Endodermal cell (in vitro differentiated cells): ENCODE measurements at regions not wholly inside any gene's neighbourhood (a gene's known extent, or its start where the extent isn't known, plus 50 kb on each side); places are given as distances from the start of the nearest gene placed in this dataset.
"Not testable (repeated sequence)": the region's sequence is repeated elsewhere in the genome, so short reads cannot be mapped to it uniquely, and the experiment has no call there.

ENCODE experiments used
- DNase-seq: peaks from one replicate; pipeline ENCODE4 v3.0.0-alpha.2; 2017
- H3K27ac ChIP-seq: 2 replicates; pipeline ENCODE4 v1.5.1; 2013; ENCODE audit warnings: mild to moderate bottlenecking, low read depth, low read length, moderate library complexity
- H3K27me3 ChIP-seq: 2 replicates; pipeline ENCODE4 v1.6.1; 2013; ENCODE audit warnings: mild to moderate bottlenecking, low read length, moderate library complexity; ENCODE audit not compliant: insufficient read depth, control insufficient read depth, poor library complexity, severe bottlenecking
- H3K36me3 ChIP-seq: 2 replicates; pipeline ENCODE4 v1.7.0; 2013; ENCODE audit warnings: mild to moderate bottlenecking, low read length, moderate library complexity; ENCODE audit not compliant: control insufficient read depth, insufficient read depth
- H3K4me1 ChIP-seq: one replicate; pipeline ENCODE4 v1.7.0; 2013; ENCODE audit warnings: low read length; ENCODE audit not compliant: control insufficient read depth, insufficient read depth
- H3K4me3 ChIP-seq: 2 replicates; pipeline ENCODE4 v1.5.1; 2013; ENCODE audit warnings: mild to moderate bottlenecking, low read length, moderate library complexity
- H3K9ac ChIP-seq: 2 replicates; pipeline ENCODE4 v1.6.1; 2013; ENCODE audit warnings: mild to moderate bottlenecking, low read length, moderate library complexity; ENCODE audit not compliant: poor library complexity, severe bottlenecking; ENCODE audit errors: extremely low read depth
- H3K9me3 ChIP-seq: 2 replicates; pipeline ENCODE4 v1.6.1; 2013; ENCODE audit warnings: mild to moderate bottlenecking, low read length, moderate library complexity; ENCODE audit not compliant: control insufficient read depth
- H3K27ac Mint-ChIP-seq: 2 replicates; pipeline ENCODE4 v1.8.0; 2020; ENCODE audit warnings: mixed read lengths
- H3K27me3 Mint-ChIP-seq: 2 replicates; pipeline ENCODE4 v1.8.0; 2021; ENCODE audit warnings: mild to moderate bottlenecking, mixed read lengths; ENCODE audit not compliant: insufficient read depth
- H3K36me3 Mint-ChIP-seq: 2 replicates; pipeline ENCODE4 v1.8.0; 2020; ENCODE audit warnings: low read depth, mixed read lengths
- H3K4me1 Mint-ChIP-seq: 2 replicates; pipeline ENCODE4 v1.8.0; 2020; ENCODE audit warnings: mixed read lengths
- H3K4me3 Mint-ChIP-seq: 2 replicates; pipeline ENCODE4 v1.8.0; 2020; ENCODE audit warnings: mild to moderate bottlenecking, moderate library complexity, mixed read lengths
- H3K9me3 Mint-ChIP-seq: 2 replicates; pipeline ENCODE4 v1.8.0; 2020; ENCODE audit warnings: mild to moderate bottlenecking, mixed read lengths
- WGBS, 2 experiments: methylation state at CpG; one replicate each; pipeline versions ENCODE4 v1.1.5 to v1.1.7; 2013; ENCODE audit warnings: missing lambda C conversion rate in 2 of 2, mixed read lengths in 1 of 2; ENCODE audit not compliant: insufficient coverage in 1 of 2, insufficient read length in 1 of 2; 5-methylcytosine and 5-hydroxymethylcytosine counted together
- TF ChIP-seq, protein P1 (sequence below): fragments of 200-600 bp; sonication (generic); conservative IDR thresholded peaks from 2 replicates; pipeline ENCODE4 v1.5.0; 2021; ENCODE audit warnings: antibody characterized with exemption, mild to moderate bottlenecking

DNA sequence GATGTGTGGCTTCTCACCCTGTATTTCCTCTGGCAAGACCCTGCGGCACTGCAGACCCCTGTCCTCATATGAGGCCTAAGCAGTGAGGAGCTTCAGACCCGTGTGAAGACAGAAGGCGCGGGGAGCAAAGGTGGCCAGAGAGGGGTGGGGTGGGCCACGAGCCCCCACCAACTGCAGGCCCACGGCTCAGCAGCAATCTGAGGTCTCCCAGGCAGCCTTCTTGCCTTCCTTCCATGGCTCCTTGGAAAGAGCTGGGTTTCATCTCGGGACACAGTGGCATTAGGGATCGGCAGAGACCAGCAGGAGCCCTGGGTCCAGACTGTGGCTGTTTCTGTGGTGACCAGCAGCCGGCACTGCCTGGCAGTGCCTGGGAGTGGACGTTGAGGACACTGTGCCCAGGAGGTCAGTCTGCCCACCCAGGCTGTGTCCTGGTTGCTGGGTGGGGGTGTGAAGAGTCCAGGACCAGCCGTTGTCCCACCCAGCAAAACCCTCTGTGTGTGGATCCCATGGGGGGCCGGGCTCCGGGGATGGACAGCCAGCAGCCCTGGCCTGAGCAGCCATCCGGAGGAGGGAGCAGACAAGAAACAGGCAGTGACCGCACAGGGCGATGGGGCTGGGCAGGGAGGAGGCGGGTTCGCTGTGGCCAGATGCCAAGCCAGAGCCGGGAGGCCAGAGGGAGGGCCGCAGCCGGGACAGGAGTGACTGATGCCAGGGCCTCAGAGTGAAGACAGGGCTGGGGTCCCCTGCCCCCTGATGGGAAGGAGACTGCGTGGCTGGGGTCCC is 73.8 kb downstream of the RRM2 start:
- no peaks in the 10 kb centered on the region for H3K36me3 ChIP-seq
- TF ChIP-seq, protein P1, sequence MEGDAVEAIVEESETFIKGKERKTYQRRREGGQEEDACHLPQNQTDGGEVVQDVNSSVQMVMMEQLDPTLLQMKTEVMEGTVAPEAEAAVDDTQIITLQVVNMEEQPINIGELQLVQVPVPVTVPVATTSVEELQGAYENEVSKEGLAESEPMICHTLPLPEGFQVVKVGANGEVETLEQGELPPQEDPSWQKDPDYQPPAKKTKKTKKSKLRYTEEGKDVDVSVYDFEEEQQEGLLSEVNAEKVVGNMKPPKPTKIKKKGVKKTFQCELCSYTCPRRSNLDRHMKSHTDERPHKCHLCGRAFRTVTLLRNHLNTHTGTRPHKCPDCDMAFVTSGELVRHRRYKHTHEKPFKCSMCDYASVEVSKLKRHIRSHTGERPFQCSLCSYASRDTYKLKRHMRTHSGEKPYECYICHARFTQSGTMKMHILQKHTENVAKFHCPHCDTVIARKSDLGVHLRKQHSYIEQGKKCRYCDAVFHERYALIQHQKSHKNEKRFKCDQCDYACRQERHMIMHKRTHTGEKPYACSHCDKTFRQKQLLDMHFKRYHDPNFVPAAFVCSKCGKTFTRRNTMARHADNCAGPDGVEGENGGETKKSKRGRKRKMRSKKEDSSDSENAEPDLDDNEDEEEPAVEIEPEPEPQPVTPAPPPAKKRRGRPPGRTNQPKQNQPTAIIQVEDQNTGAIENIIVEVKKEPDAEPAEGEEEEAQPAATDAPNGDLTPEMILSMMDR = no peak
- H3K9ac ChIP-seq = no peak overlapping the region

DNA sequence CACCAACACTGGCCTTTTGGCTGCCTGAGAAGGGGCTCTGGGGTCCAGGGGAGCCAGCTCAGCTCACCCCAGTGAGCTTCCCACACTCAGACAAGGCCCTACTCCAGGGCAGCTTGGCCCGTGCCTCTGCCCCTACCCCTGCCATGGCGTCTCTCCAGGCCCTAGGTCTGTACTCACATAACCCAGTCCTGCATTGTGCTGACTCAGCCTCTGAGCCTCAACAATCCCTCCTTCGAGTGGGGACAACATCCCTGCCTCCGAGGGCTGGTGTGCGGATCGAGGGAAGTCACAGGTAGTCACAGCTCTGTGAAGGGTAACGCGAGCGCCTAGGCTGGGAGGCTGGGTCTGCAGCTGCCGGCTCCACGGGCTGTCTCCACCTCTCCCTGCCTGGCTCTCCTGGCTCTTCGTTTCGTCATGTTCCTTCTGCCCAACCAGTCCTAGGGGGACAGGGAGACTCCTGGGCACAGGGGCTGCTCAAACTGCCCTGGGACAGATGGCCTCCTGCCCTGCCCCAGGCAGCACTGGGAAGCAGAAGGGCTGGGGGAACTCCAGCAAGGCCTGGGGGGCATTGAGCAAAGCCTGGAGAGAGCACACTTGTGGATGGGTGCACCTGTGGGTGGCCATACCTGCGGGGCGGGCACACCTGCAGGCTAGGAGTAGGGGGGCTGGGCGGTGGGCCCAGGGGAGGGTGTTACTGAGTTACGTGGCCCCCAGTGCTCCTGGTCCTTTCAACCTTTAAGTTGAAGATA is 74.6 kb downstream of the RRM2 start:
- Histone ChIP-seq H3K27me3 (no peaks in the 10 kb centered on the region), H3K4me1 (no peaks in the 10 kb centered on the region), H3K9me3 (peaks cover 15% of the 10 kb centered on the region), H3K36me3 (no peaks in the 10 kb centered on the region), H3K27ac (no peak overlapping the region), H3K9ac (no peak overlapping the region), H3K4me3 (no peak overlapping the region)
- no peak for DNase-seq
- H3K27me3 Mint-ChIP-seq = no peaks in the 10 kb centered on the region
- no peaks in the 10 kb centered on the region for H3K4me1 Mint-ChIP-seq
- no peak overlapping the region for H3K27ac Mint-ChIP-seq
- TF ChIP-seq, protein P1 = no peak
- no peak overlapping the region for H3K4me3 Mint-ChIP-seq
- H3K36me3 Mint-ChIP-seq = peaks cover 19% of the 10 kb centered on the region
- peaks cover 19% of the 10 kb centered on the region for H3K9me3 Mint-ChIP-seq
- WGBS, 2 experiments = 94 to 99% methylated on average over 10 to 17 of the region's 17 CpGs

More for the DNA sequence above, 73.8 kb downstream of the RRM2 start:
- WGBS, 2 experiments = 93 to 95% methylated on average over 10 to 22 of the region's 22 CpGs
- H3K4me1 ChIP-seq = no peaks in the 10 kb centered on the region
- H3K27ac ChIP-seq = no peak overlapping the region
- DNase-seq = no peak
- Mint-ChIP-seq H3K4me1 (no peaks in the 10 kb centered on the region), H3K4me3 (no peak overlapping the region), H3K27me3 (no peaks in the 10 kb centered on the region), H3K9me3 (peaks cover 19% of the 10 kb centered on the region), H3K36me3 (peaks cover 18% of the 10 kb centered on the region), H3K27ac (no peak overlapping the region)
- no peak overlapping the region for H3K4me3 ChIP-seq
- peaks cover 15% of the 10 kb centered on the region for H3K9me3 ChIP-seq
- H3K27me3 ChIP-seq = no peaks in the 10 kb centered on the region

DNA sequence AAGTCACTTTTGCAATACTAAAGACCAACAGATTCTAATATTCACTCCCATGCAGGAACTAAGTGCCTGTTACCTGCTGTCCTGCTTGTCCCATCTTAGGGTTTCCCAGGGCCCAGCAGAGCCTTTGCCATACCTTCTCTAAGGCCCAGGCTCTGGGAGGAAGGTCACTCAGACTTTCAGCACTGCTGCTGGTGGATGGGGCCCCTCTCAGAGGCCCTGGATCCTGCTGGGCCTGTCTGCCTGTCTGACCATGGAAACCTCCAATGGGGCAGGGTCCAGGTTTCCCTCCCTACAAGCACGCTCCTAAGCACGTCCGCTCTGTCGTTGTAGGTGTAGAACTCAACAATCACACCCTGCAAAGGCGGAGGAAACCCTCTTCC is 75.1 kb downstream of the RRM2 start:
- no peak for DNase-seq

DNA sequence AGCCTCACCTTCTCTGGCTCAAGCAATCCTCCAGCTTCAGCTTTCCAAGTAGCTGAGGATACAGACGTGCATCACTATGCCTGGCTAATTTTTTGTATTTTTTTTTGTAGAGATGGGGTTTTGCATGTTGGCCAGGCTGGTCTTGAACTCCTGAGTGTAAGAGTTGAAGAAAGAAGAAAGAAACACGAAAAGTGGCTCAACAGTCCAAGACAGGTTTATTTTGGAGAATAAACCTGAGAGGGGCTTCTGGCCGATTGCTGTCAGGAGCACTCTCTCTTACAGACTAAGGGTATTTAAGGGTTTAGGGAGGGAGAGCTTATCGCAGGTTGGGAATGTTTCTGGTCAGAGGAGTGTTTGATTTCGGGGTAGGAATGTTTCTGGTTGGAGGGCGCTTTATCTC is 75.9 kb downstream of the RRM2 start:
- not testable (repeated sequence) for H3K4me3 Mint-ChIP-seq, H3K27me3 Mint-ChIP-seq, DNase-seq, H3K36me3 ChIP-seq, H3K4me1 ChIP-seq, H3K9ac ChIP-seq, H3K27ac ChIP-seq, H3K4me3 ChIP-seq, H3K27ac Mint-ChIP-seq, H3K4me1 Mint-ChIP-seq, H3K27me3 ChIP-seq
- WGBS, 2 experiments = 50 to 79% methylated on average over 2 to 6 of the region's 6 CpGs
- peaks cover 19% of the 10 kb centered on the region for H3K9me3 Mint-ChIP-seq
- peaks cover 15% of the 10 kb centered on the region for H3K9me3 ChIP-seq
- H3K36me3 Mint-ChIP-seq = peaks cover 19% of the 10 kb centered on the region

More for the DNA sequence above, 75.1 kb downstream of the RRM2 start:
- Histone ChIP-seq H3K4me3 (no peak overlapping the region), H3K9me3 (peaks cover 15% of the 10 kb centered on the region), H3K27ac (no peak overlapping the region), H3K27me3 (no peaks in the 10 kb centered on the region), H3K4me1 (no peaks in the 10 kb centered on the region), H3K36me3 (no peaks in the 10 kb centered on the region), H3K9ac (no peak overlapping the region)
- Mint-ChIP-seq H3K36me3 (peaks cover 19% of the 10 kb centered on the region), H3K27me3 (no peaks in the 10 kb centered on the region), H3K9me3 (peaks cover 19% of the 10 kb centered on the region), H3K4me1 (no peaks in the 10 kb centered on the region), H3K4me3 (no peak overlapping the region), H3K27ac (no peak overlapping the region)
- 89 to 97% methylated on average over 4 to 5 of the region's 5 CpGs for WGBS, 2 experiments
- TF ChIP-seq, protein P1 = no peak
